ENCODE measurements at regions not wholly inside any gene's neighbourhood (a gene's known extent, or its start where the extent isn't known, plus 50 kb on each side); places are given as distances from the start of the nearest gene placed in this dataset.

GRCh38 chr10:78375854-78376785, 342.5 kb downstream of the RPS24 start:
- H3K4me3 ChIP-seq (ENCODE audit: low read depth in 1 of 2, low read length in 2 of 2), result no peak overlapping the region
- H3K27ac ChIP-seq (ENCODE audit: low read depth, low read length), result no peak overlapping the region
- no peak overlapping the region for H3K9ac ChIP-seq (ENCODE audit: low read depth in 1 of 2, low read length in 2 of 2)
- no peaks in the 10 kb centered on the region for H3K4me1 ChIP-seq (ENCODE audit: control insufficient read depth in 1 of 2, insufficient read depth in 2 of 2, low read length in 2 of 2)
- H3K36me3 ChIP-seq (ENCODE audit: control insufficient read depth in 1 of 2, insufficient read depth in 2 of 2, low read length in 2 of 2), result no peaks in the 10 kb centered on the region
- H3K9me3 ChIP-seq (ENCODE audit: control insufficient read depth in 1 of 2, low read length in 2 of 2), result no peaks in the 10 kb centered on the region
- no peaks in the 10 kb centered on the region for H3K27me3 ChIP-seq (ENCODE audit: control insufficient read depth in 1 of 2, insufficient read depth in 2 of 2, low read length in 2 of 2)

GRCh38 chr10:78377356-78377755, 343.7 kb downstream of the RPS24 start:
- no peaks in the 10 kb centered on the region for H3K27me3 ChIP-seq (ENCODE audit: control insufficient read depth in 1 of 2, insufficient read depth in 2 of 2, low read length in 2 of 2)

GRCh38 chr10:78378192-78378591, 344.5 kb downstream of the RPS24 start:
- Histone ChIP-seq H3K36me3 (ENCODE audit: control insufficient read depth in 1 of 2, insufficient read depth in 2 of 2, low read length in 2 of 2) (no peaks in the 10 kb centered on the region), H3K4me1 (ENCODE audit: control insufficient read depth in 1 of 2, insufficient read depth in 2 of 2, low read length in 2 of 2) (no peaks in the 10 kb centered on the region), H3K9me3 (ENCODE audit: control insufficient read depth in 1 of 2, low read length in 2 of 2) (no peaks in the 10 kb centered on the region), H3K27me3 (ENCODE audit: control insufficient read depth in 1 of 2, insufficient read depth in 2 of 2, low read length in 2 of 2) (no peaks in the 10 kb centered on the region), H3K4me3 (ENCODE audit: low read depth in 1 of 2, low read length in 2 of 2) (no peak overlapping the region), H3K27ac (ENCODE audit: low read depth, low read length) (no peak overlapping the region), H3K9ac (ENCODE audit: low read depth in 1 of 2, low read length in 2 of 2) (no peak overlapping the region)

More at GRCh38 chr10:78377356-78377755, 343.7 kb downstream of the RPS24 start:
- no peak overlapping the region for H3K27ac ChIP-seq (ENCODE audit: low read depth, low read length)
- H3K4me3 ChIP-seq (ENCODE audit: low read depth in 1 of 2, low read length in 2 of 2), result no peak overlapping the region
- no peaks in the 10 kb centered on the region for H3K36me3 ChIP-seq (ENCODE audit: control insufficient read depth in 1 of 2, insufficient read depth in 2 of 2, low read length in 2 of 2)
- no peak overlapping the region for H3K9ac ChIP-seq (ENCODE audit: low read depth in 1 of 2, low read length in 2 of 2)
- no peaks in the 10 kb centered on the region for H3K9me3 ChIP-seq (ENCODE audit: control insufficient read depth in 1 of 2, low read length in 2 of 2)
- H3K4me1 ChIP-seq (ENCODE audit: control insufficient read depth in 1 of 2, insufficient read depth in 2 of 2, low read length in 2 of 2), result no peaks in the 10 kb centered on the region

- Histone ChIP-seq H3K9ac (ENCODE audit: low read depth in 1 of 2, low read length in 2 of 2) (no peak overlapping the region), H3K27me3 (ENCODE audit: control insufficient read depth in 1 of 2, insufficient read depth in 2 of 2, low read length in 2 of 2) (no peaks in the 10 kb centered on the region), H3K27ac (ENCODE audit: low read depth, low read length) (no peak overlapping the region), H3K4me3 (ENCODE audit: low read depth in 1 of 2, low read length in 2 of 2) (no peak overlapping the region), H3K4me1 (ENCODE audit: control insufficient read depth in 1 of 2, insufficient read depth in 2 of 2, low read length in 2 of 2) (no peaks in the 10 kb centered on the region), H3K36me3 (ENCODE audit: control insufficient read depth in 1 of 2, insufficient read depth in 2 of 2, low read length in 2 of 2) (no peaks in the 10 kb centered on the region), H3K9me3 (ENCODE audit: control insufficient read depth in 1 of 2, low read length in 2 of 2) (no peaks in the 10 kb centered on the region)
Measured at GRCh38 chr10:78381107-78381506, 347.4 kb downstream of the RPS24 start.

- Histone ChIP-seq H3K4me3 (ENCODE audit: low read depth in 1 of 2, low read length in 2 of 2) (no peak overlapping the region), H3K9me3 (ENCODE audit: control insufficient read depth in 1 of 2, low read length in 2 of 2) (no peaks in the 10 kb centered on the region), H3K27ac (ENCODE audit: low read depth, low read length) (no peak overlapping the region), H3K4me1 (ENCODE audit: control insufficient read depth in 1 of 2, insufficient read depth in 2 of 2, low read length in 2 of 2) (no peaks in the 10 kb centered on the region), H3K27me3 (ENCODE audit: control insufficient read depth in 1 of 2, insufficient read depth in 2 of 2, low read length in 2 of 2) (no peaks in the 10 kb centered on the region), H3K9ac (ENCODE audit: low read depth in 1 of 2, low read length in 2 of 2) (no peak overlapping the region), H3K36me3 (ENCODE audit: control insufficient read depth in 1 of 2, insufficient read depth in 2 of 2, low read length in 2 of 2) (no peaks in the 10 kb centered on the region)
Measured at GRCh38 chr10:78382047-78382446, 348.4 kb downstream of the RPS24 start.

GRCh38 chr10:78382772-78383171, 349.1 kb downstream of the RPS24 start:
- no peak overlapping the region for H3K27ac ChIP-seq (ENCODE audit: low read depth, low read length)

GRCh38 chr10:78383378-78384048, 349.9 kb downstream of the RPS24 start:
- H3K9ac ChIP-seq (ENCODE audit: low read depth in 1 of 2, low read length in 2 of 2), result no peak overlapping the region
- H3K27ac ChIP-seq (ENCODE audit: low read depth, low read length), result no peak overlapping the region
- no peaks in the 10 kb centered on the region for H3K36me3 ChIP-seq (ENCODE audit: control insufficient read depth in 1 of 2, insufficient read depth in 2 of 2, low read length in 2 of 2)
- no peak overlapping the region for H3K4me3 ChIP-seq (ENCODE audit: low read depth in 1 of 2, low read length in 2 of 2)
- no peaks in the 10 kb centered on the region for H3K9me3 ChIP-seq (ENCODE audit: control insufficient read depth in 1 of 2, low read length in 2 of 2)
- H3K27me3 ChIP-seq (ENCODE audit: control insufficient read depth in 1 of 2, insufficient read depth in 2 of 2, low read length in 2 of 2), result no peaks in the 10 kb centered on the region
- no peaks in the 10 kb centered on the region for H3K4me1 ChIP-seq (ENCODE audit: control insufficient read depth in 1 of 2, insufficient read depth in 2 of 2, low read length in 2 of 2)

More at GRCh38 chr10:78382772-78383171, 349.1 kb downstream of the RPS24 start:
- Histone ChIP-seq H3K4me1 (ENCODE audit: control insufficient read depth in 1 of 2, insufficient read depth in 2 of 2, low read length in 2 of 2) (no peaks in the 10 kb centered on the region), H3K9ac (ENCODE audit: low read depth in 1 of 2, low read length in 2 of 2) (no peak overlapping the region), H3K27me3 (ENCODE audit: control insufficient read depth in 1 of 2, insufficient read depth in 2 of 2, low read length in 2 of 2) (no peaks in the 10 kb centered on the region), H3K36me3 (ENCODE audit: control insufficient read depth in 1 of 2, insufficient read depth in 2 of 2, low read length in 2 of 2) (no peaks in the 10 kb centered on the region), H3K9me3 (ENCODE audit: control insufficient read depth in 1 of 2, low read length in 2 of 2) (no peaks in the 10 kb centered on the region), H3K4me3 (ENCODE audit: low read depth in 1 of 2, low read length in 2 of 2) (no peak overlapping the region)

GRCh38 chr10:78384049-78384431, 350.4 kb downstream of the RPS24 start:
- H3K9ac ChIP-seq (ENCODE audit: low read depth in 1 of 2, low read length in 2 of 2), result no peak overlapping the region
- H3K4me3 ChIP-seq (ENCODE audit: low read depth in 1 of 2, low read length in 2 of 2), result no peak overlapping the region
- no peaks in the 10 kb centered on the region for H3K9me3 ChIP-seq (ENCODE audit: control insufficient read depth in 1 of 2, low read length in 2 of 2)
- H3K4me1 ChIP-seq (ENCODE audit: control insufficient read depth in 1 of 2, insufficient read depth in 2 of 2, low read length in 2 of 2), result no peaks in the 10 kb centered on the region
- no peaks in the 10 kb centered on the region for H3K27me3 ChIP-seq (ENCODE audit: control insufficient read depth in 1 of 2, insufficient read depth in 2 of 2, low read length in 2 of 2)
- H3K36me3 ChIP-seq (ENCODE audit: control insufficient read depth in 1 of 2, insufficient read depth in 2 of 2, low read length in 2 of 2), result no peaks in the 10 kb centered on the region
- H3K27ac ChIP-seq (ENCODE audit: low read depth, low read length), result no peak overlapping the region

GRCh38 chr10:78385599-78385998, 351.9 kb downstream of the RPS24 start:
- H3K9me3 ChIP-seq (ENCODE audit: control insufficient read depth in 1 of 2, low read length in 2 of 2), result no peaks in the 10 kb centered on the region
- no peaks in the 10 kb centered on the region for H3K4me1 ChIP-seq (ENCODE audit: control insufficient read depth in 1 of 2, insufficient read depth in 2 of 2, low read length in 2 of 2)
- no peak overlapping the region for H3K9ac ChIP-seq (ENCODE audit: low read depth in 1 of 2, low read length in 2 of 2)
- H3K4me3 ChIP-seq (ENCODE audit: low read depth in 1 of 2, low read length in 2 of 2), result no peak overlapping the region
- no peaks in the 10 kb centered on the region for H3K36me3 ChIP-seq (ENCODE audit: control insufficient read depth in 1 of 2, insufficient read depth in 2 of 2, low read length in 2 of 2)
- H3K27ac ChIP-seq (ENCODE audit: low read depth, low read length), result no peak overlapping the region
- H3K27me3 ChIP-seq (ENCODE audit: control insufficient read depth in 1 of 2, insufficient read depth in 2 of 2, low read length in 2 of 2), result no peaks in the 10 kb centered on the region

GRCh38 chr10:78386509-78386908, 352.8 kb downstream of the RPS24 start:
- H3K27ac ChIP-seq (ENCODE audit: low read depth, low read length), result no peak overlapping the region
- no peaks in the 10 kb centered on the region for H3K9me3 ChIP-seq (ENCODE audit: control insufficient read depth in 1 of 2, low read length in 2 of 2)
- H3K27me3 ChIP-seq (ENCODE audit: control insufficient read depth in 1 of 2, insufficient read depth in 2 of 2, low read length in 2 of 2), result no peaks in the 10 kb centered on the region
- H3K4me3 ChIP-seq (ENCODE audit: low read depth in 1 of 2, low read length in 2 of 2), result no peak overlapping the region
- no peaks in the 10 kb centered on the region for H3K4me1 ChIP-seq (ENCODE audit: control insufficient read depth in 1 of 2, insufficient read depth in 2 of 2, low read length in 2 of 2)
- no peak overlapping the region for H3K9ac ChIP-seq (ENCODE audit: low read depth in 1 of 2, low read length in 2 of 2)
- H3K36me3 ChIP-seq (ENCODE audit: control insufficient read depth in 1 of 2, insufficient read depth in 2 of 2, low read length in 2 of 2), result no peaks in the 10 kb centered on the region
